OCI-LY1 (cell line): ENCODE measurements at regions not wholly inside any gene's neighbourhood (a gene's known extent, or its start where the extent isn't known, plus 50 kb on each side); places are given as distances from the start of the nearest gene placed in this dataset.
"Not testable (repeated sequence)": the region's sequence is repeated elsewhere in the genome, so short reads cannot be mapped to it uniquely, and the experiment has no call there.

Source experiments
- H2AFZ ChIP-seq: fragments of 200-600 bp; sonication (generic), shearing (Covaris generic); 2 replicates; pipeline ENCODE4 v1.6.0; 2014; ENCODE audit warnings: antibody characterized with exemption, mild to moderate bottlenecking, low read length
- H3F3A ChIP-seq: fragments of 200-600 bp; sonication (generic), shearing (Covaris generic); 2 replicates; pipeline ENCODE4 v1.6.0; 2014; ENCODE audit warnings: mild to moderate bottlenecking, antibody characterized with exemption, low read length, moderate library complexity; ENCODE audit not compliant: insufficient read depth
- H3K27ac ChIP-seq: fragments of 200-600 bp; sonication (generic); 2 replicates; pipeline ENCODE4 v1.5.1; 2014; ENCODE audit warnings: low read length, mixed run types, mild to moderate bottlenecking, low read depth; ENCODE audit not compliant: poor library complexity, severe bottlenecking
- H3K27me3 ChIP-seq: fragments of 200-600 bp; sonication (generic); 2 replicates; pipeline ENCODE4 v1.6.0; 2014; ENCODE audit warnings: antibody characterized with exemption, mild to moderate bottlenecking, low read length, moderate library complexity; ENCODE audit not compliant: insufficient read depth
- H3K36me3 ChIP-seq: fragments of 200-600 bp; sonication (generic); 2 replicates; pipeline ENCODE4 v1.6.1; 2014; ENCODE audit warnings: mild to moderate bottlenecking, antibody characterized with exemption, low read length, moderate library complexity, mixed read lengths; ENCODE audit not compliant: insufficient read depth
- H3K4me1 ChIP-seq: fragments of 200-600 bp; sonication (generic); 2 replicates; pipeline ENCODE4 v1.5.1; 2014; ENCODE audit warnings: mild to moderate bottlenecking, low read length, moderate library complexity; ENCODE audit not compliant: insufficient read depth, severe bottlenecking
- H3K4me2 ChIP-seq: fragments of 200-600 bp; sonication (generic), shearing (Covaris generic); 2 replicates; pipeline ENCODE4 v1.6.1; 2014; ENCODE audit warnings: low read length
- H3K4me3 ChIP-seq: fragments of 200-600 bp; sonication (generic); 2 replicates; pipeline ENCODE4 v1.5.1; 2014; ENCODE audit warnings: low read length, low read depth, mild to moderate bottlenecking, mixed read lengths; ENCODE audit not compliant: poor library complexity, severe bottlenecking
- H3K79me2 ChIP-seq: fragments of 200-600 bp; shearing (Covaris generic); 2 replicates; pipeline ENCODE4 v1.6.1; 2016; ENCODE audit warnings: mixed run types, low read length, mixed read lengths; ENCODE audit not compliant: insufficient read depth
- H3K9ac ChIP-seq: fragments of 200-600 bp; sonication (generic), shearing (Covaris generic); 2 replicates; pipeline ENCODE4 v1.6.1; 2014; ENCODE audit warnings: mild to moderate bottlenecking, low read length, mixed read lengths
- H3K9me2 ChIP-seq: fragments of 200-600 bp; sonication (generic), shearing (Covaris generic); 2 replicates; pipeline ENCODE4 v1.6.1; 2014; ENCODE audit warnings: low read depth, mild to moderate bottlenecking, low read length, mixed read lengths
- H3K9me3 ChIP-seq: fragments of 200-600 bp; shearing (Covaris generic); 2 replicates; pipeline ENCODE4 v1.6.1; 2014; ENCODE audit warnings: low read length, mixed read lengths
- H4K20me1 ChIP-seq: fragments of 200-600 bp; sonication (generic), shearing (Covaris generic); 2 replicates; pipeline ENCODE4 v1.6.0; 2016; ENCODE audit warnings: mild to moderate bottlenecking, low read length; ENCODE audit not compliant: insufficient read depth
- EZH2 ChIP-seq: fragments of 200-600 bp; sonication (generic), shearing (Covaris generic); IDR thresholded peaks from 2 replicates; pipeline ENCODE4 v1.8.0; 2017; ENCODE audit warnings: borderline replicate concordance, mixed run types, mild to moderate bottlenecking, antibody characterized with exemption, low read length, moderate library complexity, mixed read lengths
- TF ChIP-seq, protein P1 (sequence below): fragments of 200-600 bp; sonication (generic), shearing (Covaris generic); IDR thresholded peaks from 2 replicates; pipeline ENCODE4 v1.5.1; 2017; ENCODE audit warnings: mild to moderate bottlenecking, antibody characterized with exemption, low read length, moderate library complexity, mixed read lengths

DNA sequence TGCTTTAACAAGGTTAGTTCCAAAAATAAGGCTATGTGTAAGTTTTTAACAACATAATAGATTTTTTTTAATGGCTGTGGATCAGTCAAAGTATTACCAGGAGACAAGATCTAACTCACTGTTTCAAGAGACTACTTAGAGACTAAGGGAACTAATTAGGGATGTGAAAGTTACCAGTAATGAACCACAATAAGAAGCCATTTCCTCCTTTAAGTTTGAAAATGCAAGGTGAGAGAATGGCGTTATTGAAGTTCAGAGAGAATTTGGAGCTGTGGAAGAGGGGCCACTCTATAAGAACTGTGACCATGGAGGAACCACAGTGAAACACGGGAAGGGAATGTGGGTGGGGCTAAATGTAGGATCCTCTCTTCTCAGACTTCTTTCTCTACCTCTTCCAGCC lies 624.2 kb downstream of the GLUD2 start:
- Histone ChIP-seq H3K36me3 (0 out of 2 replicates have a peak, but pooled peaks cover 4% of the 10 kb centered on the region), H2AFZ (no peak overlapping the region), H3K4me2 (no peak overlapping the region), H3K9ac (no peak overlapping the region), H3K4me3 (no peak overlapping the region), H3F3A (no peaks in the 10 kb centered on the region), H4K20me1 (no peaks in the 10 kb centered on the region), H3K9me2 (no peaks in the 10 kb centered on the region), H3K27ac (no peak overlapping the region), H3K9me3 (no peaks in the 10 kb centered on the region; the same call in 1 of the 2 replicates), H3K79me2 (no peaks in the 10 kb centered on the region), H3K27me3 (no peaks in the 10 kb centered on the region), H3K4me1 (no peaks in the 10 kb centered on the region)
- TF ChIP-seq, protein P1, sequence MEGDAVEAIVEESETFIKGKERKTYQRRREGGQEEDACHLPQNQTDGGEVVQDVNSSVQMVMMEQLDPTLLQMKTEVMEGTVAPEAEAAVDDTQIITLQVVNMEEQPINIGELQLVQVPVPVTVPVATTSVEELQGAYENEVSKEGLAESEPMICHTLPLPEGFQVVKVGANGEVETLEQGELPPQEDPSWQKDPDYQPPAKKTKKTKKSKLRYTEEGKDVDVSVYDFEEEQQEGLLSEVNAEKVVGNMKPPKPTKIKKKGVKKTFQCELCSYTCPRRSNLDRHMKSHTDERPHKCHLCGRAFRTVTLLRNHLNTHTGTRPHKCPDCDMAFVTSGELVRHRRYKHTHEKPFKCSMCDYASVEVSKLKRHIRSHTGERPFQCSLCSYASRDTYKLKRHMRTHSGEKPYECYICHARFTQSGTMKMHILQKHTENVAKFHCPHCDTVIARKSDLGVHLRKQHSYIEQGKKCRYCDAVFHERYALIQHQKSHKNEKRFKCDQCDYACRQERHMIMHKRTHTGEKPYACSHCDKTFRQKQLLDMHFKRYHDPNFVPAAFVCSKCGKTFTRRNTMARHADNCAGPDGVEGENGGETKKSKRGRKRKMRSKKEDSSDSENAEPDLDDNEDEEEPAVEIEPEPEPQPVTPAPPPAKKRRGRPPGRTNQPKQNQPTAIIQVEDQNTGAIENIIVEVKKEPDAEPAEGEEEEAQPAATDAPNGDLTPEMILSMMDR: no peak
- no peak for TF ChIP-seq EZH2

DNA sequence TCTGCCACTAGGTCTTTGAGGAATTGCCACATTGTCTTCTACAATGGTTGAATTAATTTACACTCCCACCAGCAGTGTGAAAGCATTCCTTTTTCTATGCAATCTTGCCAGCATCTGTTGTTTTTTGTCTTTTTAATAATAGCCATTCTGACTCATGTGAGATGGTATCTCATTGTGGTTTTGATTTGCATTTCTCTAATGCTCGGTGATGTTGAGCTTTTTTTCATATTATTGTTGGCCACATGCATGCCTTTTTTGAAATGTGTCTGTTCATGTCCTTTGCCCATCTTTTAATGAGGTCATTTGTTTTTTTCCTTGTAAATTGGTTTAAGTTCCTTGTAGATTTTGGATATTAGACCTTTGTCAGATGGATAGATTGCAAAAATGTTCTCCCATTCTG lies 661.8 kb downstream of the GLUD2 start:
- H3K79me2 ChIP-seq, H3K9me2 ChIP-seq, H3K4me3 ChIP-seq, H3F3A ChIP-seq, H3K36me3 ChIP-seq, H3K4me2 ChIP-seq, H4K20me1 ChIP-seq, H2AFZ ChIP-seq, H3K27ac ChIP-seq, H3K4me1 ChIP-seq, H3K9me3 ChIP-seq, H3K27me3 ChIP-seq, H3K9ac ChIP-seq: not testable (repeated sequence)

DNA sequence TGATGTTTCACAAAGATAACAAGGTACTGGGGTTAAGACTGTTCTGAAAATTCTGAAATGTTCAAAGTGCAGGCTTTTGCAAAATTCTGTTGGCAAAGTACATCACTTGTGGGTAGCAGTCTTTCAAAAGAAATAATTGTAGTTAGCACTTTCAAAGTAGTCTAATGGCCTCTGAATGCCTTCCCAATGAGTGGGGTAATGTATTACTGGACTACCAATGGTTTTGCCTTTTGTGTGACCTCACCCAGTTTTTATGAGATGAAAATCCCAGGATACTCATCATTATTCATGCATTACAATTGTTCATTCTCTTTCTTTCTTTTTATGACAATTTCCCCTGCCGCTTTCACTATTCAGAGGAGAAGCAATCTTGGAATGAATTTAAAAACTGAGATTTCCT lies 686.1 kb downstream of the GLUD2 start:
- Histone ChIP-seq H3K9ac (no peak overlapping the region), H4K20me1 (no peaks in the 10 kb centered on the region), H3K4me1 (no peaks in the 10 kb centered on the region), H2AFZ (no peak overlapping the region), H3K9me2 (no peaks in the 10 kb centered on the region), H3K4me2 (no peak overlapping the region), H3F3A (no peaks in the 10 kb centered on the region), H3K4me3 (no peak overlapping the region), H3K27me3 (no peaks in the 10 kb centered on the region), H3K79me2 (no peaks in the 10 kb centered on the region), H3K9me3 (no peaks in the 10 kb centered on the region), H3K27ac (no peak overlapping the region), H3K36me3 (no peaks in the 10 kb centered on the region)
- TF ChIP-seq, protein P1: no peak
- no peak for TF ChIP-seq EZH2

DNA sequence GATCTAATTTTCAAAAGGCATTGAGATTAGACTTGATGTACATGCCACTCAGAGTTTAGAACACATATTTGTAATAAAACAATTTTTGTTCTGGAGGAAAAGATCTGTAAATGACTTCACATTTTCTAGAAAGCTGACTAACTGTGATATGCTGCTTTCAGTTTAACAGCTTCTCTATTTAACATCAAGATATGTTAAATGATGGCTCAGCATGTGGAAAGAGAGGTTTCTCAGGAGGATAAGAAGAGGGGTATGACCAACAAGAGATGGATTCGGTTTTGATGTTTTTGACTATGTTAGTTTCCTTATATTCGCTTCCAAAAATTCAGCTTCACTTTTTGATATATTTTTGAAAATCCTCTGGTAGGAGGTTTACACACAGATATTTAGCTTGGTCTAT lies 698.7 kb downstream of the GLUD2 start:
- no peak for TF ChIP-seq EZH2
- TF ChIP-seq, protein P1: no peak
- Histone ChIP-seq H3K79me2 (no peaks in the 10 kb centered on the region), H3K27me3 (no peaks in the 10 kb centered on the region), H4K20me1 (no peaks in the 10 kb centered on the region), H3K4me1 (no peaks in the 10 kb centered on the region), H3K36me3 (no peaks in the 10 kb centered on the region), H3K9ac (no peak overlapping the region), H3K9me3 (no peaks in the 10 kb centered on the region), H3K4me3 (no peak overlapping the region), H2AFZ (no peak overlapping the region), H3F3A (no peaks in the 10 kb centered on the region), H3K27ac (no peak overlapping the region), H3K9me2 (no peaks in the 10 kb centered on the region), H3K4me2 (no peak overlapping the region)

DNA sequence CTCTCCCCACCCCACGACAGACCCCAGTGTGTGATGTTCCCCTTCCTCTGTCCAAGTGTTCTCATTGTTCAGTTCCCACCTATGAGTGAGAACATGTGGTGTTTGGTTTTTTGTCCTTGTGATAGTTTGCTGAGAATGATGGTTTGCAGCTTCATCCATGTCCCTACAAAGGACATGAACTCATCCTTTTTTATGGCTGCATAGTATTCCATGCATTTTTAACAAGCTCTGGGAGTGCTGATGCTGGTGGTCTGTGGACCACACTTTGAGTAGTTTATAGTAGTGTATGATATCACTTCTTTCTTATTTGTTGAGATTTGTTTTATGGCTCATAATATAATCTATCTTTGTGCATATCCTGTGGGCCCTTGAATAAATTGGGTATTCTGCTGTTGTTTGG lies 706.2 kb downstream of the GLUD2 start:
- not testable (repeated sequence) for H3K27ac ChIP-seq, H2AFZ ChIP-seq, H4K20me1 ChIP-seq, H3K9me3 ChIP-seq, H3K79me2 ChIP-seq, H3K9me2 ChIP-seq, H3K4me2 ChIP-seq, H3K9ac ChIP-seq, H3K4me1 ChIP-seq, H3F3A ChIP-seq, H3K4me3 ChIP-seq, H3K36me3 ChIP-seq, H3K27me3 ChIP-seq
